H1 (cell line): ENCODE measurements at regions not wholly inside any gene's neighbourhood (a gene's known extent, or its start where the extent isn't known, plus 50 kb on each side); places are given as distances from the start of the nearest gene placed in this dataset.

ENCODE experiments used
- CTCF ChIA-PET: fragments of 300-600 bp; sonication (Branson Sonifier 250); formaldehyde crosslinking; loops from one replicate; lab custom pipeline; 2021; ENCODE audit not compliant: partially characterized antibody; lab: Charles Lee
- POLR2A ChIA-PET: fragments of 300-600 bp; sonication (Branson Sonifier 250); formaldehyde crosslinking; loops from one replicate; lab custom pipeline; 2021; ENCODE audit warnings: inconsistent platforms; ENCODE audit not compliant: partially characterized antibody; lab: Charles Lee
- DNase-seq, 2 experiments: peaks; one replicate each; pipeline versions ENCODE4 v3.0.0 to v3.0.0-alpha.2; 2010 to 2022; ENCODE audit warnings: low spot score in 2 of 2, low read depth in 1 of 2, mixed read lengths in 1 of 2
- FAIRE-seq: peaks from 2 replicates; lab custom pipeline; 2011; peaks lifted over from hg19 to GRCh38; lab: Jason Lieb, UNC
- H2AFZ ChIP-seq: 2 replicates; pipeline ENCODE4 v1.8.1; 2012; ENCODE audit warnings: low read length, inconsistent platforms
- H2AK5ac ChIP-seq: 2 replicates; pipeline ENCODE4 v1.6.1; 2013; ENCODE audit warnings: low read depth, low read length
- H2BK120ac ChIP-seq: replicated peaks from 2 replicates; pipeline ENCODE3; 2013; ENCODE audit warnings: low read depth, low read length, inconsistent platforms
- H2BK12ac ChIP-seq: 2 replicates; pipeline ENCODE4 v1.6.1; 2013; ENCODE audit warnings: low read depth, low read length
- H2BK15ac ChIP-seq: 2 replicates; pipeline ENCODE4 v1.6.1; 2013; ENCODE audit warnings: low read length
- H2BK20ac ChIP-seq: 2 replicates; pipeline ENCODE4 v1.6.1; 2013; ENCODE audit warnings: low read length
- H2BK5ac ChIP-seq: 2 replicates; pipeline ENCODE4 v1.6.1; 2013; ENCODE audit warnings: low read depth, low read length
- H3K14ac ChIP-seq: 2 replicates; pipeline ENCODE4 v1.6.1; 2013; ENCODE audit warnings: inconsistent platforms; ENCODE audit not compliant: insufficient read length
- H3K18ac ChIP-seq: 2 replicates; pipeline ENCODE4 v1.6.1; 2013; ENCODE audit warnings: low read length; ENCODE audit errors: extremely low read depth
- H3K23ac ChIP-seq: 2 replicates; pipeline ENCODE4 v1.6.1; 2013; ENCODE audit warnings: inconsistent platforms; ENCODE audit not compliant: insufficient read length
- H3K23me2 ChIP-seq: 2 replicates; pipeline ENCODE4 v1.6.1; 2013; ENCODE audit warnings: low read depth, low read length
- H3K27ac ChIP-seq: 2 replicates; pipeline ENCODE4 v1.6.1; 2011; ENCODE audit warnings: low read depth, low read length, inconsistent platforms
- H3K27me3 ChIP-seq, 4 experiments: replicated peaks in 1 of 4; 1 replicate in 1 of 4; 2 replicates in 3 of 4; pipeline versions ENCODE4 v1.6.1 to v1.8.1; 2011 to 2013; ENCODE audit warnings: low read length in 3 of 4, mild to moderate bottlenecking in 3 of 4, inconsistent platforms in 2 of 4, mixed read lengths in 2 of 4, moderate library complexity in 1 of 4; ENCODE audit not compliant: control insufficient read depth in 3 of 4, insufficient read depth in 3 of 4; ENCODE audit errors: extremely low read depth in 1 of 4
- H3K36me3 ChIP-seq, 4 experiments: 2 replicates each; pipeline versions ENCODE4 v1.6.1 to v1.8.1; 2011 to 2013; ENCODE audit warnings: mild to moderate bottlenecking in 4 of 4, low read length in 3 of 4, moderate library complexity in 2 of 4, control low read depth in 1 of 4, inconsistent platforms in 1 of 4; ENCODE audit not compliant: insufficient read depth in 4 of 4, control insufficient read depth in 2 of 4
- H3K4ac ChIP-seq: replicated peaks from 2 replicates; pipeline ENCODE3; 2013; ENCODE audit warnings: low read length, low read depth, mixed read lengths, inconsistent platforms; ENCODE audit not compliant: insufficient read length
- H3K4me1 ChIP-seq, 4 experiments: replicated peaks in 1 of 4; 1 replicate in 1 of 4; 2 replicates in 3 of 4; pipeline versions ENCODE4 v1.6.1 to v1.8.1; 2011 to 2013; ENCODE audit warnings: low read length in 3 of 4, inconsistent platforms in 2 of 4, mixed read lengths in 1 of 4; ENCODE audit not compliant: insufficient read depth in 4 of 4, control insufficient read depth in 3 of 4
- H3K4me2 ChIP-seq, 2 experiments: 2 replicates each; pipeline versions ENCODE4 v1.6.1 to v1.8.1; 2011 to 2013; ENCODE audit warnings: low read depth in 2 of 2, low read length in 2 of 2, control low read depth in 1 of 2, inconsistent platforms in 1 of 2, mild to moderate bottlenecking in 1 of 2; ENCODE audit not compliant: insufficient read depth in 1 of 2
- H3K4me3 ChIP-seq, 4 experiments: fragments of 200-600, 300-600 bp in 1 of 4; sonication (generic), shearing (Covaris generic), sonication (Bioruptor Twin) in 1 of 4; 2 replicates each; pipeline versions ENCODE4 v1.5.1 to v1.8.1; 2011 to 2016; ENCODE audit warnings: low read length in 4 of 4, low read depth in 3 of 4, control low read depth in 2 of 4, inconsistent platforms in 2 of 4, mild to moderate bottlenecking in 2 of 4, mixed read lengths in 1 of 4, moderate library complexity in 1 of 4; ENCODE audit not compliant: insufficient read depth in 2 of 4; ENCODE audit errors: extremely low read depth in 1 of 4
- H3K56ac ChIP-seq: replicated peaks from 2 replicates; pipeline ENCODE3; 2013; ENCODE audit warnings: low read depth, mild to moderate bottlenecking, mixed read lengths, low read length, inconsistent platforms; ENCODE audit not compliant: insufficient read length
- H3K79me1 ChIP-seq: 2 replicates; pipeline ENCODE4 v1.6.1; 2013; ENCODE audit warnings: low read depth, low read length, control low read depth
- H3K79me2 ChIP-seq, 2 experiments: 2 replicates each; pipeline versions ENCODE4 v1.6.1 to v1.8.1; 2012 to 2013; ENCODE audit warnings: low read length in 2 of 2, mild to moderate bottlenecking in 2 of 2, inconsistent platforms in 1 of 2; ENCODE audit not compliant: insufficient read depth in 2 of 2, control insufficient read depth in 1 of 2
- H3K9ac ChIP-seq, 4 experiments: replicated peaks in 1 of 4; 1 replicate in 1 of 4; 2 replicates in 3 of 4; pipeline versions ENCODE4 v1.6.1 to v1.8.1; 2011 to 2013; ENCODE audit warnings: low read depth in 3 of 4, low read length in 3 of 4, control low read depth in 2 of 4, mild to moderate bottlenecking in 2 of 4, moderate library complexity in 2 of 4, inconsistent platforms in 1 of 4; ENCODE audit errors: extremely low read depth in 1 of 4
- H3K9me3 ChIP-seq, 2 experiments: 2 replicates each; pipeline versions ENCODE4 v1.6.1 to v1.8.1; 2012 to 2013; ENCODE audit warnings: mild to moderate bottlenecking in 2 of 2, moderate library complexity in 2 of 2, control low read depth in 1 of 2, inconsistent platforms in 1 of 2, low read depth in 1 of 2, low read length in 1 of 2, mixed read lengths in 1 of 2; ENCODE audit not compliant: insufficient read depth in 2 of 2
- H4K20me1 ChIP-seq, 2 experiments: replicated peaks in 1 of 2; 2 replicates each; pipeline versions ENCODE3 to v1.8.1; 2011 to 2013; ENCODE audit warnings: inconsistent platforms in 2 of 2, low read length in 2 of 2, mild to moderate bottlenecking in 1 of 2; ENCODE audit not compliant: insufficient read depth in 2 of 2, control insufficient read depth in 1 of 2
- H4K5ac ChIP-seq: 2 replicates; pipeline ENCODE4 v1.6.1; 2013; ENCODE audit warnings: low read length, low read depth, mixed read lengths, inconsistent platforms; ENCODE audit not compliant: insufficient read length
- H4K8ac ChIP-seq: 2 replicates; pipeline ENCODE4 v1.8.0; 2013; ENCODE audit warnings: mild to moderate bottlenecking, moderate library complexity, low read length, inconsistent platforms; ENCODE audit not compliant: insufficient read depth; ENCODE audit errors: extremely low read depth
- H4K91ac ChIP-seq: replicated peaks from 2 replicates; pipeline ENCODE3; 2013; ENCODE audit warnings: low read length, mixed read lengths, inconsistent platforms; ENCODE audit not compliant: insufficient read length
- HDAC2 ChIP-seq, 2 experiments: fragments of 300-600 bp in 1 of 2; sonication (generic) in 1 of 2; IDR thresholded peaks; 2 replicates each; pipeline ENCODE4 v1.6.1; 2011 to 2012; ENCODE audit warnings: low read depth in 2 of 2, low read length in 2 of 2, mild to moderate bottlenecking in 2 of 2, moderate library complexity in 2 of 2, borderline replicate concordance in 1 of 2, inconsistent platforms in 1 of 2
- POU5F1 ChIP-seq: IDR thresholded peaks from 2 replicates; pipeline ENCODE4 v1.6.1; 2011; ENCODE audit warnings: low read depth, mild to moderate bottlenecking, low read length, moderate library complexity
- RBBP5 ChIP-seq: IDR thresholded peaks from 2 replicates; pipeline ENCODE4 v1.7.1; 2012; ENCODE audit warnings: low read depth, mild to moderate bottlenecking, inconsistent platforms, low read length, moderate library complexity, borderline replicate concordance
- RFX5 ChIP-seq: IDR thresholded peaks from 2 replicates; pipeline ENCODE4 v1.6.1; 2011; ENCODE audit warnings: low read depth, low read length, improper control_type of control experiment, borderline replicate concordance
- WGBS, 2 experiments: shearing (Covaris generic) in 1 of 2; methylation state at CpG; one replicate each; pipeline versions ENCODE4 v1.1.6 to v1.1.7; 2013 to 2015; ENCODE audit warnings: low lambda C conversion rate in 2 of 2, mixed read lengths in 2 of 2, inconsistent platforms in 1 of 2, low coverage in 1 of 2, missing lambda C conversion rate in 1 of 2; ENCODE audit not compliant: insufficient replicate concordance in 2 of 2, insufficient coverage in 1 of 2, insufficient read length in 1 of 2; ENCODE audit errors: extremely low coverage in 1 of 2, missing lambda C conversion rate in 1 of 2; 5-methylcytosine and 5-hydroxymethylcytosine counted together

DNA sequence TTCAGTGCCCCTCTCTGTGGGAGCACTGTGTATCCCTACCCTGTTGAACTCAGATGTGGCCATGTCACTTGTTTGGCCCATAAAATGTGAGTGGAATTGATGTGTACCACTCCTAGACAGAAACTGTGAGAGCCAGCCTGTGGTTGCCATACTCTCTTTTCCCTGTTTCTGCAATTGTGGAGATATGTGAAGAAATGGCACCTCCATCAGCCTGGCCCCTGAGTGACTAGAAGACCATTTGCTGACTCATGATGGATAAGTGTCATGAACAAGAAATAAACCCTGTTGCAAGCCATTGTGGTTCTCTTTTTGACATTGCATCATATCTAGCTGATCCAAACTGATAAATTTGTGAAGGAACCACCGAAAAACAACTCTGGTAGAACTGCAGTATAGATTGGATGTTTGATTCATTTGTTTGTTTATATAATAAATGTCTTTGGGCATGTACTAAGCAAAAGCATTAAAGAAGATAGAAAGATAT, 193.7 kb upstream of the FOXN2 start:
- Histone ChIP-seq H4K20me1 (no peaks in the 10 kb centered on the region), H2AFZ (no peak overlapping the region), H3K23me2 (no peaks in the 10 kb centered on the region), H2BK5ac (no peak overlapping the region), H4K91ac (no peak overlapping the region), H3K4me2 (no peak overlapping the region), H3K14ac (no peak overlapping the region), H2BK15ac (no peak overlapping the region), H3K79me1 (no peaks in the 10 kb centered on the region; the same call in 1 of the 2 replicates), H3K27me3 (no peaks in the 10 kb centered on the region), H3K56ac (no peak overlapping the region), H2BK12ac (no peak overlapping the region), H3K4ac (no peak overlapping the region), H3K27ac (no peak overlapping the region), H3K9me3 (no peaks in the 10 kb centered on the region), H3K36me3 (peaks cover 0 to 2% (median 0%) of the 10 kb centered on the region in 4 experiments; a peak in 1 of 8 replicates), H3K23ac (no peak overlapping the region), H3K18ac (no peak overlapping the region), H4K5ac (no peak overlapping the region), H3K79me2 (no peaks in the 10 kb centered on the region), H2AK5ac (no peak overlapping the region), H2BK20ac (no peak overlapping the region), H2BK120ac (no peak overlapping the region), H3K4me3 (no peak overlapping the region), H4K8ac (no peak overlapping the region), H3K9ac (no peak overlapping the region), H3K4me1 (no peaks in the 10 kb centered on the region)
- DNase-seq: no peak
- 89% methylated on average over 1 of the region's 1 CpG; no CpG with 5 or more reads in 1 of the 2 experiments for WGBS, 2 experiments
- no peak for FAIRE-seq
- CTCF ChIA-PET: interaction anchor here (1.4 kb wide), 1 partner anchor 14 kb away, joined by 3 read pairs; no protein-coding TSS in a partner anchor
- POLR2A ChIA-PET: no interaction called here
- TF ChIP-seq POU5F1 (no peak), RBBP5 (no peak), RFX5 (no peak), HDAC2 (IDR thresholded peaks at IDR 0.05; ENCODE audit: borderline replicate concordance in 1 of 2, low read depth in 2 of 2, low read length in 2 of 2) (no peak)
